A549 (cell line): ENCODE measurements at regions not wholly inside any gene's neighbourhood (a gene's known extent, or its start where the extent isn't known, plus 50 kb on each side); places are given as distances from the start of the nearest gene placed in this dataset.

Experiments
- ATAC-seq, 2 experiments: fragments of 200-7000 bp in 1 of 2; fragments of >200 bp in 1 of 2; cut with Nextera tagmentation in 1 of 2; cut with Tn5 transposase in 1 of 2; 3 replicates each; pipeline versions ENCODE4 v1.8.0 to v1.9.1; 2018 to 2020; ENCODE audit warnings: mild to moderate bottlenecking in 1 of 2, moderate library complexity in 1 of 2
- CTCF ChIA-PET: fragments of 300-600 bp; sonication (Branson Sonifier 250); formaldehyde crosslinking; extraction: SDS; loops from one replicate; lab custom pipeline; 2021; ENCODE audit warnings: antibody characterized with exemption, inconsistent platforms; lab: Yijun Ruan, JAX
- POLR2A ChIA-PET: fragments of 350-600 bp; formaldehyde crosslinking; extraction: SDS; loops from one replicate; lab custom pipeline; 2021; ENCODE audit warnings: antibody characterized with exemption, inconsistent platforms; lab: Yijun Ruan, JAX
- DNase-seq, 2 experiments: peaks; one replicate each; pipeline versions ENCODE4 v3.0.0 to v3.0.0-alpha.2; 2011 to 2016; ENCODE audit warnings: low read depth in 1 of 2, low spot score in 1 of 2
- FAIRE-seq: peaks from 2 replicates; lab custom pipeline; 2011; peaks lifted over from hg19 to GRCh38; lab: Jason Lieb, UNC
- H3K27ac ChIP-seq, 2 experiments: fragments of >200 bp; sonication (Bioruptor Twin); formaldehyde crosslinking; 3 replicates each; pipeline ENCODE4 v1.5.1; 2016 to 2017
- H3K4me1 ChIP-seq: fragments of >200 bp; sonication (Bioruptor Twin); formaldehyde crosslinking; 3 replicates; pipeline ENCODE4 v1.6.1; 2016
- H3K4me2 ChIP-seq: fragments of >200 bp; sonication (Bioruptor Twin); formaldehyde crosslinking; 3 replicates; pipeline ENCODE4 v1.6.1; 2016
- H3K4me3 ChIP-seq: fragments of >200 bp; sonication (Bioruptor Twin); formaldehyde crosslinking; 3 replicates; pipeline ENCODE4 v1.5.1; 2016
- H3K9me3 ChIP-seq: fragments of >200 bp; sonication (Bioruptor Twin); formaldehyde crosslinking; 3 replicates; pipeline ENCODE4 v1.6.1; 2016
- ATOH8 ChIP-seq: fragments of 250-450 bp; sonication (Bioruptor Pico); IDR thresholded peaks from 2 replicates; pipeline ENCODE4 v1.5.0; 2020; ENCODE audit warnings: low read depth, mild to moderate bottlenecking, moderate library complexity
- CBX2 ChIP-seq: fragments of 200-600 bp; sonication (generic); IDR thresholded peaks from 2 replicates; pipeline ENCODE4 v1.6.1; 2016; ENCODE audit warnings: low read depth, mild to moderate bottlenecking, borderline replicate concordance
- CHD2 ChIP-seq: fragments of 150-350 bp; IDR thresholded peaks from 2 replicates; pipeline ENCODE4 v1.6.1; 2014; ENCODE audit warnings: low read length; ENCODE audit not compliant: partially characterized antibody
- CTCF ChIP-seq: fragments of >200 bp; sonication (Bioruptor Twin); formaldehyde crosslinking; IDR thresholded peaks from 3 replicates; pipeline ENCODE4 v1.5.1; 2016
- EHF ChIP-seq: fragments of 250-450 bp; sonication (Bioruptor Pico); IDR thresholded peaks from 2 replicates; pipeline ENCODE4 v1.5.0; 2020; ENCODE audit warnings: mild to moderate bottlenecking
- EHMT2 ChIP-seq: fragments of 200-600 bp; sonication (generic); IDR thresholded peaks from 2 replicates; pipeline ENCODE4 v1.6.1; 2016; ENCODE audit warnings: antibody characterized with exemption, low read depth, mild to moderate bottlenecking, moderate library complexity
- ELK1 ChIP-seq: fragments of 150-350 bp; IDR thresholded peaks from 2 replicates; pipeline ENCODE4 v1.6.1; 2014; ENCODE audit warnings: low read depth, mild to moderate bottlenecking, low read length
- FOSB ChIP-seq: fragments of 250-450 bp; sonication (Bioruptor Pico); IDR thresholded peaks from 2 replicates; pipeline ENCODE4 v1.5.0; 2020; ENCODE audit warnings: mild to moderate bottlenecking, moderate library complexity
- HDAC2 ChIP-seq: fragments of 200-600 bp; sonication (generic); IDR thresholded peaks from 2 replicates; pipeline ENCODE4 v1.6.1; 2016
- HOXA7 ChIP-seq: fragments of 250-450 bp; sonication (Bioruptor Pico); IDR thresholded peaks from 2 replicates; pipeline ENCODE4 v1.5.0; 2020; ENCODE audit warnings: mild to moderate bottlenecking, moderate library complexity
- HOXB5 ChIP-seq: fragments of 250-450 bp; sonication (Bioruptor Pico); IDR thresholded peaks from 2 replicates; pipeline ENCODE4 v1.5.0; 2020; ENCODE audit warnings: mild to moderate bottlenecking, moderate library complexity
- JUNB ChIP-seq: fragments of >200 bp; sonication (Bioruptor Twin); formaldehyde crosslinking; IDR thresholded peaks from 2 replicates; pipeline ENCODE4 v1.6.1; 2016
- KDM1A ChIP-seq: fragments of 200-600 bp; sonication (generic); IDR thresholded peaks from 2 replicates; pipeline ENCODE4 v1.6.1; 2016; ENCODE audit warnings: low read depth, mild to moderate bottlenecking
- MAFK ChIP-seq: fragments of 450-650 bp; IDR thresholded peaks from 2 replicates; pipeline ENCODE4 v1.6.1; 2014; ENCODE audit not compliant: partially characterized antibody
- MAX ChIP-seq: IDR thresholded peaks from 2 replicates; pipeline ENCODE4 v1.6.1; 2012
- NPAS2 ChIP-seq: fragments of 250-450 bp; sonication (Bioruptor Pico); IDR thresholded peaks from 2 replicates; pipeline ENCODE4 v1.8.0; 2022; ENCODE audit warnings: mild to moderate bottlenecking, moderate library complexity, borderline replicate concordance
- NR3C1 ChIP-seq: fragments of >200 bp; sonication (Bioruptor Twin); formaldehyde crosslinking; IDR thresholded peaks from 3 replicates; pipeline ENCODE4 v1.6.1; 2017
- PBX3 ChIP-seq: IDR thresholded peaks from 2 replicates; pipeline ENCODE4 v1.6.1; 2012
- POLR2A ChIP-seq: IDR thresholded peaks from 2 replicates; pipeline ENCODE4 v1.6.1; 2012; ENCODE audit warnings: mild to moderate bottlenecking, low read length
- RAD21 ChIP-seq, 2 experiments: fragments of >200 bp in 1 of 2; sonication (Bioruptor Twin) in 1 of 2; formaldehyde crosslinking in 1 of 2; IDR thresholded peaks in 1 of 2; conservative IDR thresholded peaks in 1 of 2; 2 replicates in 1 of 2; 3 replicates in 1 of 2; pipeline ENCODE4 v1.6.1; 2012 to 2018; ENCODE audit warnings: inconsistent platforms in 1 of 2
- RARB ChIP-seq: fragments of 250-450 bp; sonication (Bioruptor Pico); IDR thresholded peaks from 2 replicates; pipeline ENCODE4 v1.8.0; 2021; ENCODE audit warnings: mild to moderate bottlenecking, moderate library complexity
- RCOR1 ChIP-seq: fragments of 150-350 bp; IDR thresholded peaks from 2 replicates; pipeline ENCODE4 v1.6.1; 2014; ENCODE audit warnings: antibody characterized with exemption, low read length, low read depth
- SMC3 ChIP-seq: fragments of >200 bp; sonication (Bioruptor Twin); formaldehyde crosslinking; IDR thresholded peaks from 3 replicates; pipeline ENCODE4 v1.6.1; 2018; ENCODE audit warnings: inconsistent platforms
- SREBF2 ChIP-seq: fragments of 450-650 bp; IDR thresholded peaks from 2 replicates; pipeline ENCODE4 v1.6.1; 2014; ENCODE audit warnings: mild to moderate bottlenecking, moderate library complexity
- TFCP2L1 ChIP-seq: fragments of 250-450 bp; sonication (Bioruptor Pico); IDR thresholded peaks from 2 replicates; pipeline ENCODE4 v1.5.0; 2021; ENCODE audit warnings: mild to moderate bottlenecking
- TP53 ChIP-seq: fragments of 250-450 bp; sonication (Bioruptor Pico); IDR thresholded peaks from 2 replicates; pipeline ENCODE4 v1.5.0; 2021; ENCODE audit warnings: mild to moderate bottlenecking, moderate library complexity
- USF2 ChIP-seq: fragments of 450-650 bp; IDR thresholded peaks from 2 replicates; pipeline ENCODE4 v1.6.1; 2014; ENCODE audit warnings: antibody characterized with exemption
- ZNF302 ChIP-seq: fragments of 250-450 bp; sonication (Bioruptor Pico); IDR thresholded peaks from 2 replicates; pipeline ENCODE4 v1.9.0; 2021; ENCODE audit warnings: inconsistent platforms, mild to moderate bottlenecking, moderate library complexity
- ZSCAN20 ChIP-seq: fragments of 250-450 bp; sonication (Bioruptor Pico); IDR thresholded peaks from 2 replicates; pipeline ENCODE4 v1.8.0; 2022; ENCODE audit warnings: mild to moderate bottlenecking, moderate library complexity
- WGBS: methylation state at CpG from one replicate; pipeline ENCODE4 v1.1.6; 2017; ENCODE audit errors: missing lambda C conversion rate; 5-methylcytosine and 5-hydroxymethylcytosine counted together

- CTCF ChIA-PET = no interaction called here
- DNase-seq = no peak
- H3K4me1 ChIP-seq = no peaks in the 10 kb centered on the region
- no peak overlapping the region for H3K27ac ChIP-seq
- POLR2A ChIA-PET = no interaction called here
- H3K4me3 ChIP-seq = no peak overlapping the region
- H3K4me2 ChIP-seq = no peak overlapping the region
- ATAC-seq = no peak
- FAIRE-seq = no peak
- TF ChIP-seq ELK1 (no peak), PBX3 (no peak), RARB (CRISPR knock-in tag) (no peak), SMC3 (no peak), EHF (CRISPR knock-in tag) (no peak), NPAS2 (no peak), HOXA7 (CRISPR knock-in tag) (no peak), HDAC2 (no peak), ATOH8 (CRISPR knock-in tag) (no peak), TP53 (CRISPR knock-in tag) (no peak), RCOR1 (no peak), MAX (no peak), RAD21 (conservative IDR thresholded peaks at IDR 0.05 in 1 of 2, IDR thresholded peaks at IDR 0.05 in 1 of 2) (no peak), ZSCAN20 (CRISPR knock-in tag) (no peak)
- WGBS = 3% methylated on average over 3 of the region's 3 CpGs
- no peaks in the 10 kb centered on the region for H3K9me3 ChIP-seq
These were observed 412.3 kb upstream of the SLITRK1 start for GRCh38 chr13:84294576-84294975.

- CTCF ChIA-PET = no interaction called here
- H3K4me1 ChIP-seq = no peaks in the 10 kb centered on the region
- no peak overlapping the region for H3K27ac ChIP-seq
- H3K4me2 ChIP-seq = no peak overlapping the region
- TF ChIP-seq EHMT2 = no peak
- TF ChIP-seq FOSB = no peak
- TF ChIP-seq TP53 (CRISPR knock-in tag) = no peak
- no peak for TF ChIP-seq KDM1A
- no peak for TF ChIP-seq POLR2A
- no peak for TF ChIP-seq CTCF
- no peak for TF ChIP-seq CHD2
- no peak for FAIRE-seq
- no peaks in the 10 kb centered on the region for H3K9me3 ChIP-seq
- H3K4me3 ChIP-seq = no peak overlapping the region
- 25% methylated on average over 4 of the region's 4 CpGs for WGBS
- ATAC-seq = no peak
- POLR2A ChIA-PET = no interaction called here
- DNase-seq = no peak
These were observed 408.1 kb upstream of the SLITRK1 start for GRCh38 chr13:84290386-84290785.

GRCh38 chr13:84279166-84279565 lies 396.9 kb upstream of the SLITRK1 start:
- H3K4me2 ChIP-seq = no peak overlapping the region
- ChIA-PET CTCF (no interaction called here), POLR2A (no interaction called here)
- no peaks in the 10 kb centered on the region for H3K9me3 ChIP-seq
- FAIRE-seq = no peak
- 5% methylated on average over 2 of the region's 2 CpGs for WGBS
- no peak overlapping the region for H3K27ac ChIP-seq
- ATAC-seq = no peak
- DNase-seq = no peak
- no peak overlapping the region for H3K4me3 ChIP-seq
- no peaks in the 10 kb centered on the region for H3K4me1 ChIP-seq
- TF ChIP-seq USF2 = no peak
- no peak for TF ChIP-seq TP53 (CRISPR knock-in tag)
- TF ChIP-seq CTCF = no peak
- TF ChIP-seq CHD2 = no peak
- TF ChIP-seq JUNB = no peak
- no peak for TF ChIP-seq SREBF2
- no peak for TF ChIP-seq RARB (CRISPR knock-in tag)
- no peak for TF ChIP-seq ZNF302
- no peak for TF ChIP-seq HOXB5 (CRISPR knock-in tag)
- TF ChIP-seq EHF (CRISPR knock-in tag) = no peak
- no peak for TF ChIP-seq MAFK
- no peak for TF ChIP-seq CBX2
- TF ChIP-seq NR3C1 = no peak
- no peak for TF ChIP-seq HOXA7 (CRISPR knock-in tag)
- TF ChIP-seq TFCP2L1 = no peak
